A673 (cell line): ENCODE measurements at regions not wholly inside any gene's neighbourhood (a gene's known extent, or its start where the extent isn't known, plus 50 kb on each side); places are given as distances from the start of the nearest gene placed in this dataset.

Experiments
- EZH2 ChIP-seq: fragments of 200-600 bp; sonication (generic); IDR thresholded peaks from 2 replicates; pipeline ENCODE4 v1.6.1; 2017; ENCODE audit warnings: borderline replicate concordance, low read depth, mild to moderate bottlenecking, mixed read lengths, antibody characterized with exemption, low read length; ENCODE audit not compliant: poor library complexity, severe bottlenecking
- TF ChIP-seq, protein P1 (sequence below): fragments of 300-800, 200-600 bp; sonication (generic); conservative IDR thresholded peaks from 2 replicates; pipeline ENCODE4 v1.5.1; 2017; ENCODE audit warnings: low read depth, mild to moderate bottlenecking, antibody characterized with exemption, low read length, moderate library complexity, mixed read lengths

GRCh38 chr16:73214825-73215677, 167.1 kb upstream of the ZFHX3 start:
- TF ChIP-seq, protein P1, sequence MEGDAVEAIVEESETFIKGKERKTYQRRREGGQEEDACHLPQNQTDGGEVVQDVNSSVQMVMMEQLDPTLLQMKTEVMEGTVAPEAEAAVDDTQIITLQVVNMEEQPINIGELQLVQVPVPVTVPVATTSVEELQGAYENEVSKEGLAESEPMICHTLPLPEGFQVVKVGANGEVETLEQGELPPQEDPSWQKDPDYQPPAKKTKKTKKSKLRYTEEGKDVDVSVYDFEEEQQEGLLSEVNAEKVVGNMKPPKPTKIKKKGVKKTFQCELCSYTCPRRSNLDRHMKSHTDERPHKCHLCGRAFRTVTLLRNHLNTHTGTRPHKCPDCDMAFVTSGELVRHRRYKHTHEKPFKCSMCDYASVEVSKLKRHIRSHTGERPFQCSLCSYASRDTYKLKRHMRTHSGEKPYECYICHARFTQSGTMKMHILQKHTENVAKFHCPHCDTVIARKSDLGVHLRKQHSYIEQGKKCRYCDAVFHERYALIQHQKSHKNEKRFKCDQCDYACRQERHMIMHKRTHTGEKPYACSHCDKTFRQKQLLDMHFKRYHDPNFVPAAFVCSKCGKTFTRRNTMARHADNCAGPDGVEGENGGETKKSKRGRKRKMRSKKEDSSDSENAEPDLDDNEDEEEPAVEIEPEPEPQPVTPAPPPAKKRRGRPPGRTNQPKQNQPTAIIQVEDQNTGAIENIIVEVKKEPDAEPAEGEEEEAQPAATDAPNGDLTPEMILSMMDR, result no peak
- no peak for TF ChIP-seq EZH2
